MM.1S (cell line): ENCODE measurements at regions not wholly inside any gene's neighbourhood (a gene's known extent, or its start where the extent isn't known, plus 50 kb on each side); places are given as distances from the start of the nearest gene placed in this dataset.

Experiments used
- DNase-seq: peaks from one replicate; pipeline ENCODE4 v3.0.0-alpha.2; 2015
- H2AFZ ChIP-seq: fragments of 300-600 bp; sonication (generic); 2 replicates; pipeline ENCODE4 v1.6.0; 2016; ENCODE audit warnings: antibody characterized with exemption, low read length
- H3F3A ChIP-seq: fragments of 300-600 bp; sonication (generic); 2 replicates; pipeline ENCODE4 v1.6.1; 2016; ENCODE audit warnings: mild to moderate bottlenecking, antibody characterized with exemption, low read length, moderate library complexity, mixed read lengths; ENCODE audit not compliant: insufficient read depth
- H3K27ac ChIP-seq: fragments of 300-600 bp; sonication (generic); 2 replicates; pipeline ENCODE4 v1.5.1; 2016; ENCODE audit warnings: mild to moderate bottlenecking, low read length
- H3K27me3 ChIP-seq: fragments of 300-600 bp; sonication (generic); replicated peaks from 2 replicates; pipeline ENCODE4 v1.6.0; 2016; ENCODE audit warnings: low read length; ENCODE audit not compliant: insufficient read depth
- H3K36me3 ChIP-seq: fragments of 300-600 bp; sonication (generic); replicated peaks from 2 replicates; pipeline ENCODE4 v1.6.1; 2016; ENCODE audit warnings: mild to moderate bottlenecking, low read length, mixed read lengths; ENCODE audit not compliant: insufficient read depth
- H3K4me1 ChIP-seq: fragments of 300-600 bp; sonication (generic); 2 replicates; pipeline ENCODE4 v1.6.1; 2016; ENCODE audit warnings: low read length, mixed read lengths
- H3K4me2 ChIP-seq: fragments of 300-600 bp; sonication (generic); 2 replicates; pipeline ENCODE4 v1.6.0; 2016; ENCODE audit warnings: low read depth, low read length
- H3K4me3 ChIP-seq: fragments of 300-600 bp; sonication (generic); 2 replicates; pipeline ENCODE4 v1.5.1; 2016; ENCODE audit warnings: low read length, mixed read lengths
- H3K79me2 ChIP-seq: fragments of 300-600 bp; sonication (generic); 2 replicates; pipeline ENCODE4 v1.6.1; 2016; ENCODE audit warnings: mixed run types, low read length, mixed read lengths
- H3K9ac ChIP-seq: fragments of 300-600 bp; sonication (generic); 2 replicates; pipeline ENCODE4 v1.6.1; 2016; ENCODE audit warnings: low read length, mixed read lengths
- H3K9me2 ChIP-seq: fragments of 300-600 bp; sonication (generic); replicated peaks from 2 replicates; pipeline ENCODE4 v1.6.1; 2016; ENCODE audit warnings: mild to moderate bottlenecking, low read length, mixed read lengths; ENCODE audit not compliant: insufficient read depth
- H3K9me3 ChIP-seq: fragments of 300-600 bp; sonication (generic); replicated peaks from 2 replicates; pipeline ENCODE4 v1.6.1; 2016; ENCODE audit warnings: mild to moderate bottlenecking, low read length, mixed read lengths; ENCODE audit not compliant: insufficient read depth
- H4K20me1 ChIP-seq: fragments of 300-600 bp; sonication (generic); 2 replicates; pipeline ENCODE4 v1.6.1; 2016; ENCODE audit warnings: mild to moderate bottlenecking, low read length, moderate library complexity, mixed read lengths; ENCODE audit not compliant: insufficient read depth
- EZH2 ChIP-seq: fragments of 300-600 bp; sonication (generic); optimal IDR thresholded peaks from 2 replicates; pipeline ENCODE3; 2017; ENCODE audit warnings: low read depth, mild to moderate bottlenecking, antibody characterized with exemption, low read length, mixed read lengths
- EZH2phosphoT487 ChIP-seq: fragments of 300-600 bp; sonication (generic); IDR thresholded peaks from 2 replicates; pipeline ENCODE4 v1.6.1; 2018; ENCODE audit warnings: antibody characterized with exemption, low read length
- TF ChIP-seq, protein P1 (sequence below): fragments of 300-600 bp; sonication (generic); IDR thresholded peaks from 2 replicates; pipeline ENCODE4 v1.5.1; 2016; ENCODE audit warnings: antibody characterized with exemption, low read length, mixed read lengths

- Histone ChIP-seq H3K4me3 (no peak overlapping the region), H3K4me2 (no peak overlapping the region), H3K27me3 (peaks cover 90% of the 10 kb centered on the region), H3K4me1 (no peaks in the 10 kb centered on the region), H3K36me3 (no peaks in the 10 kb centered on the region), H3K9me3 (no peaks in the 10 kb centered on the region), H3K27ac (no peak overlapping the region), H4K20me1 (no peaks in the 10 kb centered on the region), H3K9me2 (no peaks in the 10 kb centered on the region), H3F3A (no peaks in the 10 kb centered on the region), H3K79me2 (no peaks in the 10 kb centered on the region), H3K9ac (no peak overlapping the region), H2AFZ (no peak overlapping the region)
- peak; percentile 64 for DNase-seq
- TF ChIP-seq, protein P1, sequence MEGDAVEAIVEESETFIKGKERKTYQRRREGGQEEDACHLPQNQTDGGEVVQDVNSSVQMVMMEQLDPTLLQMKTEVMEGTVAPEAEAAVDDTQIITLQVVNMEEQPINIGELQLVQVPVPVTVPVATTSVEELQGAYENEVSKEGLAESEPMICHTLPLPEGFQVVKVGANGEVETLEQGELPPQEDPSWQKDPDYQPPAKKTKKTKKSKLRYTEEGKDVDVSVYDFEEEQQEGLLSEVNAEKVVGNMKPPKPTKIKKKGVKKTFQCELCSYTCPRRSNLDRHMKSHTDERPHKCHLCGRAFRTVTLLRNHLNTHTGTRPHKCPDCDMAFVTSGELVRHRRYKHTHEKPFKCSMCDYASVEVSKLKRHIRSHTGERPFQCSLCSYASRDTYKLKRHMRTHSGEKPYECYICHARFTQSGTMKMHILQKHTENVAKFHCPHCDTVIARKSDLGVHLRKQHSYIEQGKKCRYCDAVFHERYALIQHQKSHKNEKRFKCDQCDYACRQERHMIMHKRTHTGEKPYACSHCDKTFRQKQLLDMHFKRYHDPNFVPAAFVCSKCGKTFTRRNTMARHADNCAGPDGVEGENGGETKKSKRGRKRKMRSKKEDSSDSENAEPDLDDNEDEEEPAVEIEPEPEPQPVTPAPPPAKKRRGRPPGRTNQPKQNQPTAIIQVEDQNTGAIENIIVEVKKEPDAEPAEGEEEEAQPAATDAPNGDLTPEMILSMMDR: peak; percentile 86
- TF ChIP-seq EZH2: no peak
Observed at GRCh38 chr20:59495894-59496510, 108.3 kb upstream of the PHACTR3 start.

GRCh38 chr20:59498291-59498690 is 106.0 kb upstream of the PHACTR3 start:
- no peaks in the 10 kb centered on the region for H3F3A ChIP-seq
- no peaks in the 10 kb centered on the region for H3K79me2 ChIP-seq
- H3K27me3 ChIP-seq: peaks cover 88% of the 10 kb centered on the region
- H3K9ac ChIP-seq: no peak overlapping the region
- H3K4me3 ChIP-seq: no peak overlapping the region
- H3K27ac ChIP-seq: no peak overlapping the region
- TF ChIP-seq, protein P1: no peak
- TF ChIP-seq EZH2phosphoT487 (no peak), EZH2 (no peak)
- no peaks in the 10 kb centered on the region for H3K9me2 ChIP-seq
- no peaks in the 10 kb centered on the region for H3K36me3 ChIP-seq
- no peaks in the 10 kb centered on the region for H3K9me3 ChIP-seq
- no peaks in the 10 kb centered on the region for H3K4me1 ChIP-seq
- no peaks in the 10 kb centered on the region for H4K20me1 ChIP-seq
- no peak for DNase-seq
- H3K4me2 ChIP-seq: no peak overlapping the region
- no peak overlapping the region for H2AFZ ChIP-seq

DNA sequence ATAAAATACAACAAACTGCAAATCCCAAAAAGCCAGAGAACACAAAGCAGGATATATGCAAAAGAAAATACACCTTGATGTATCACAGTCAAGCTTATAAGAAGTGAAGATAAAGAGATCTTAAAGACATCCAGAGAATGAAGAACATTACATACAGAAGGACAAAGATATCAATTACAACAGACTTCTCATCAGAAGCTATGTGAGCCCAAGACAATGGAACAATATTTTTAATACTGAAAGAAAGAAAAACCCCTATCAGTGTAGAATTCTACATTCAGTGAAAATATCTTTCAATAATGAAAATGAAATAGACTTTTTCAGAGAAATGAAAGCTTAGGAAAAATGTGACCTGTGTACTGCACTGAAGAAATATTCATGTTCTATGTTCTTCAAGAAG is 104.5 kb upstream of the PHACTR3 start:
- H3K4me1 ChIP-seq: no peaks in the 10 kb centered on the region
- no peak overlapping the region for H3K4me3 ChIP-seq
- no peaks in the 10 kb centered on the region for H3K9me3 ChIP-seq
- TF ChIP-seq, protein P1: no peak
- TF ChIP-seq EZH2 (no peak), EZH2phosphoT487 (no peak)
- DNase-seq: no peak
- H2AFZ ChIP-seq: no peak overlapping the region
- H3F3A ChIP-seq: no peaks in the 10 kb centered on the region
- peaks cover 81% of the 10 kb centered on the region for H3K27me3 ChIP-seq
- H3K79me2 ChIP-seq: no peaks in the 10 kb centered on the region
- H3K27ac ChIP-seq: no peak overlapping the region
- no peak overlapping the region for H3K9ac ChIP-seq
- H3K4me2 ChIP-seq: no peak overlapping the region
- H3K36me3 ChIP-seq: no peaks in the 10 kb centered on the region
- H4K20me1 ChIP-seq: no peaks in the 10 kb centered on the region
- no peaks in the 10 kb centered on the region for H3K9me2 ChIP-seq
